GM18907 (cell line): ENCODE measurements at regions not wholly inside any gene's neighbourhood (a gene's known extent, or its start where the extent isn't known, plus 50 kb on each side); places are given as distances from the start of the nearest gene placed in this dataset.
"Not testable (repeated sequence)": the region's sequence is repeated elsewhere in the genome, so short reads cannot be mapped to it uniquely, and the experiment has no call there.

Experiments
- ATAC-seq: cut with Tn5 transposase; IDR thresholded peaks from one replicate; pipeline ENCODE4 v1.9.1; 2021; ENCODE audit warnings: mild to moderate bottlenecking, moderate library complexity; ENCODE audit not compliant: unreplicated experiment

DNA sequence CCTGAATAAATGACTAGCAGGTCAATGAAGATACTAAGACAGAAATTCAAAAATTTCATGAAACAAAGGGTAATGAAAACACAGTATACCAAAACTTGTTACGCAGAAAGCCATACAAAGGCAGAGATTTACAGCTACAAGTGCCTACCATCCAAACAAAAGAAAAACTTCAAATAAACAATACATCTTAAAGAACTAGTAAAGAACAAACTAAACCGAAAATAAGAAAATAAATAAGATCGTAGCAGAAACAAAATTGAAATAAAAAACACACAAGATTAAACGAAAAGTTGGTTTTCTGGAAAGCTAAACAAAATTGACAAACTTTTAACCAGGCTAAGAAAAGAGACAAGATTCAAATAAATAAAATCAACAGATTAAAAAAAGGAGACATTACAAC lies 51.5 kb downstream of the VPREB1 start:
- ATAC-seq: not testable (repeated sequence)

DNA sequence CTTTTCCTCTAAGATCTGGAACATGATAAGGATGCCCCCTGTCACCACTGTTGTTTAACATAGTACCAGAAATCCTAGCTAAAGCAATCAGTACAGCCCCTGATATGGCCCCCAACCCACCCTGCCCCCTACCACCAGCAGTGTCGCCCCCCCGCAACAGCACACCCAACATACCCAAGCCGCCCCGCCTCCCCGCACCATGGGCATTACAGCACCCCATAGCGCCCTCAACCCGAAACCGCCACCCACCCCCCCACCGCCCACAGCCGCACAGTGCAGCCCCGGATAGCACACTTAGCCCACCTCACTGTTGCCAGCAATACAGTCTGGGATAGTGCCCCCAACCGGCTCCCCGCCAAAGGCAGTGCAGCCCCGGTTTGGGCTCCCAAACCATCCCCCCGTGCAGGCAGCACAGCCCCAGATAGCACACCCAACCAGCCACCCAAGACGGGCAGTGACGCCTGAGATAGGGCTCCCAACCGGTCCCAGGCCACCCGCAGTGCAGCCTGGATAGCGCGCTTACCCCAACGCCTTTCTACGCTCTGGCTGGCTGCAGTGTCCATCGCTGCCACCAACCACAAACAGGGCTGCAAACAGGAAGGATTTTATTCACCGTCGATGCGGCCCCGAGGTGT lies 52.7 kb downstream of the VPREB1 start:
- ATAC-seq: not testable (repeated sequence)

DNA sequence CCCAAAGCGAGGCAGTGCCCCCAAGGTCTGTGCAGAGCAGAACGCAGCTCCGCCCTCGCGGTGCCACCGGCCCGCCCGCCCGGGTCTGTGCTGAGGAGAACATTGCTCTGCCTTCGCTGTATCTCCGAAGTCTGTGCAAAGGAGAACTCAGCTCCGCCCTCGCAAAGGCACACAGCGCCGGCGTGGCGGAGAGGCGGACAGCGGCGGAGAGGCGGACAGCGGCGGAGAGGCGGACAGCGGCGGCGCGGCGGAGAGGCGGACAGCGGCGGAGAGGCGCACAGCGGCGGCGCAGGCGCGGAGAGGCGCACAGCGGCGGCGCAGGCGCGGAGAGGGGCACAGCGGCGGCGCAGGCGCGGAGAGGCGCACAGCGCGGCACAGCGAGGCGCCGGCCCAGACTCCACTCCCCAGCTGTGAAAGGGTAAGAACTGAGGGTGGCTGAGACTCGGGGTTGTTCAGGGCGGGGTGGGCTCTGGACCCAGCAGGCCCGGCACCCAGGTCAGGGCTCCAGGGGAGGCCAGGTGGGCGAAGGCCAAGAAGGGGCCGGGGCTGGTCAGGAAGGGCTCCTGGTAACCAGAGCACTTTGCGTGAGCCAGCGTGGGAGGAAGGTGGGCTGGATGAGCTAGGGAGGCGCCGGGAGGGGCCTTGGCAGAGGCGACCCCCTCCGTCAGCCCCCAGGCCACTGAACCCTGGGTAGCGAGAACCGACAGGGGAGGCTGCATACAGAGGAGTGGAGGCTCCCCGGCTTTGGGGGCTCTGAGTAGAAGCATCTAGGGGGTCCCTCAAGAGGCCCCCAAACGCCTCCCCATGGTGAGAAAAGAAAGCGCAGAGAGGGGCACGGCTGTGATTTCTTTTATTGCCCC lies 53.4 kb downstream of the VPREB1 start:
- peak; percentile 92 for ATAC-seq

DNA sequence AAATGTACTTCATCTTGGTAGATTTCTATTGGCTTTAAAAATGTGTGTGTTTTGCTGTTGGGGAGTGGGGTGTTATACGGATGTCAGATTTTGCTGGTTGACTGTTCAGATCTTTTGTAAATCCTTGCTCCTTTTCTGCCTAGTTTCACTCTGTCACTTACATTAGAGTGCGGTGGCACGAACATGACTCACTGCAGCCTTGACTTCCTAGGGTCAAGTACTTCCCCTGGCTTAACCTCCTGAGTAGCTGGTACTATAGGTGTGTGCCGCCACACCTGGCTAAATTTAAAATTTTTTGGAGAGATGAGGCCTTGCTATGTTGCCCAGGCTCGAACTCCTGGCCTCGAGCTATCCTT lies 54.0 kb downstream of the VPREB1 start:
- ATAC-seq: not testable (repeated sequence)

DNA sequence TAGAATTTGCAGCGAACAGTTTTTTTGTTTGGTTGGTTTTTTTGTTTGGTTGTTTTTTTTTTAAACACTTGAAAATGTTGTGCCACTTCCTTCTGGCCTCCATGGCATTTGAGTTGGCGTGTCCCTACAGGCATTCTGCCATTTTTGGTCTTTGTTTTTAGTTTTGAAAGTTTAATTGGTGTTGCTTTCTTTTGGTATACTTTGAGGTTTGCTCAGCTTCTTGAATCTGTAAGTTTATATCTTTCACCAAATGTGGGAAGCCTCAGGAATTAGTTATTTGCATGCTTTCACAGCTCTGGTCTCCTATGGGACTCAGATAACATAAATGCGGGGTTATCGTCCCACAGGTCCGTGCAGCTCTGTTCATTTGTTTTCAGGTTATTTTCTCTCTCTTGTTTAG lies 55.9 kb downstream of the VPREB1 start:
- ATAC-seq: not testable (repeated sequence)

DNA sequence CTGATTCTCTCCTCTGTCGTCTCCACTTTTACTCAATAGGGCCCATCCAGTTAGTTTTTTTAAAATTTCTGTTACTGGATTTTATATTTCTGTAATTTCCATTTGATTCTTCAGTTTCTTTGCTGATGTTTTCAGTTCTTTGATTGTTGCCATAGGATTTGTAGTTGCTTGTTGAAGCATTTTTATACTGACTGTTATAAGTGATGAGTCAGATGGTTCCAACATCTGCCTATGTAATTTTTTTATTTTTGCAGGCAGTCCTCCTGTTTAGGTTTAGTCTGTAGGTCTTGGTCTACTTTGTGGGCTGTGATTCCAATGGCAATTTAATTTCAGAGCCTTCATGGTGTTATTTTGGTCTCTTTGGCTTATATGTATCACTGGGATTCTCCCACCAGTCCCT lies 56.4 kb downstream of the VPREB1 start:
- ATAC-seq: not testable (repeated sequence)

DNA sequence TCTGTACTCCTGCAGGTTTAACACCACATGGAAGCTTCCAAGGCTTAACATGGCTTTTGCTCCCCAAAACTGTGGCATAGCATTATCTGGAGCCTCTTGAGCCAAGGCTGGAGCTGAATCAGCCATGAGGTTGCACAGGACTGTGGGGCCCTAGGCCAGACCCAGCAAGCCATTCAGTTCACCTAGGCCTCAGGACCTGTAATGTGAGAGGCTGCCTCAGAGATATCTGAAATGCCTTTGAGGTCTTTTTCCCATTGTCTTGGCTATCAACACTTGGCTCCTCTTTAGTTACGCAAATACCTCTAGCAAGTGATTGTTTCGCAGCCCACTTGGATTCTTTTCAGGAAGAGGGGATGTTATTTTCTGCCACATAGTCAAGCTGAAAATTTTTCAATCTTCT lies 72.0 kb downstream of the VPREB1 start:
- ATAC-seq: no peak

DNA sequence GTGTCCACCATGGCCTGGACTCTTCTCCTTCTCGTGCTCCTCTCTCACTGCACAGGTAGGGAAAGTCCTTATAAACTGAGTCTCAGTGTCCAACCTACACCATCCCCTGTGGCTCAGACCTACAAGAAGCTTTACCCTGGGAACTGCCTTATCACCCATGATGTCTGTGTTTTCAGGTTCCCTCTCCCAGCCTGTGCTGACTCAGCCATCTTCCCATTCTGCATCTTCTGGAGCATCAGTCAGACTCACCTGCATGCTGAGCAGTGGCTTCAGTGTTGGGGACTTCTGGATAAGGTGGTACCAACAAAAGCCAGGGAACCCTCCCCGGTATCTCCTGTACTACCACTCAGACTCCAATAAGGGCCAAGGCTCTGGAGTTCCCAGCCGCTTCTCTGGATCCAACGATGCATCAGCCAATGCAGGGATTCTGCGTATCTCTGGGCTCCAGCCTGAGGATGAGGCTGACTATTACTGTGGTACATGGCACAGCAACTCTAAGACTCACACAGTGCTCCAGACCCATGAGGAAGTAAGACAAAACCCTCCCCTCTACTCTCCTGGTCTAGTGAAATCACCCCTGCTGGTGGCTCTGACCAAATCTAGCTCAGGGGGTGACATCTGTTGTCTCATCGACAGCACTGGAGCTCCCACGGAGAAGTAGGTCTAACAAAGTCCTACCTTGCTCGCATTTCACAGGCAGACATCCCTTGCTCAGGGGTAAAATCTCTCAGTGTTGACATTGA lies 74.3 kb downstream of the VPREB1 start:
- ATAC-seq: no peak

DNA sequence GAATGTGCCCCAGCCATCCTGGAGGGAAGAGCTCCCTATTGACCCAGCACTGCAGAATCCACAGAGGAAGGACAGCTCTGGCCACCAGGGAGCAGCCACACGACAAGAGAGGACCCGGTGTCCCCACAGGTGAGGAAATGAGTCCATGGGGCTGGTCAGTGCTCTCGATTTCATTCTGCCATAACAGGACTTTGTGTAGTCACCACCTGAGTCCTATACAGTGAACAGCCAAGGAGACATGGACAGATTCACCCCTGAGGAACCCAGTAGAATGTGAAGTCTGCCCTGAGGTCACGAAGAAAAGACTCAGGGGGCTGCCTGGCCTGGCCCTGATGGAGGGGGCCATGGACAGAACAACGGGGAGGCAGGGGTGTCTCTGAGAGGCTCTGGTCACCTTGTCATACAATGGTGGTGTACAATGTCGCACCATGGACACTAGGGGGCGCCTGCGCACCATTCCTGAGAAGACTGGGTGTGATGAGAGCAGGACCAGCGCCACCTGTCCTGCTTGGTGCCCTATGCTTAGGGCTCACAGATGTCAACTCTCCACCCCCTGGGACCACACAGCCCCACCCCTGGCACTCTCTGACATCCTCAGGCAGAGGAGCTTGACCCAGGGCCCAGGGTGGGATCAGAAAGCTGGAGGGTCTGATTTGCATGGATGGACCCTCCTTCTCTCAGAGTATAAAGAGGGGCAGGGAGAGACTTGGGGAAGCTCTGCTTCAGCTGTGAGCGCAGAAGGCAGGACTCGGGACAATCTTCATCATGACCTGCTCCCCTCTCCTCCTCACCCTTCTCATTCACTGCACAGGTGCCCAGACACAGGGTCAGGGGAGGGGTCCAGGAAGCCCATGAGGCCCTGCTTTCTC lies 77.4 kb downstream of the VPREB1 start:
- not testable (repeated sequence) for ATAC-seq

DNA sequence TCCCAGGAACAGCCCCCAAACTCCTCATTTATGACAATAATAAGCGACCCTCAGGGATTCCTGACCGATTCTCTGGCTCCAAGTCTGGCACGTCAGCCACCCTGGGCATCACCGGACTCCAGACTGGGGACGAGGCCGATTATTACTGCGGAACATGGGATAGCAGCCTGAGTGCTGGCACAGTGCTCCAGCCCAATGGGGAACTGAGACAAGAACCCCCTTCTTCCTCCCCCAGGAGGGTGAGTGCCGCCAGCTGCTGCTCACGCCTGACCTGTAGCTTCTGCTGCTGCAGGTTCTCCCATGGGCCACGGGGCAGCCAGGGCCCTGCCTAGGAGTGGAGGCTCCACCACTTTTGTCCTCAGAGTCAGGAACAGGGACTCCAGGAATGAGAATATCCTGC lies 78.2 kb downstream of the VPREB1 start:
- ATAC-seq: no peak

DNA sequence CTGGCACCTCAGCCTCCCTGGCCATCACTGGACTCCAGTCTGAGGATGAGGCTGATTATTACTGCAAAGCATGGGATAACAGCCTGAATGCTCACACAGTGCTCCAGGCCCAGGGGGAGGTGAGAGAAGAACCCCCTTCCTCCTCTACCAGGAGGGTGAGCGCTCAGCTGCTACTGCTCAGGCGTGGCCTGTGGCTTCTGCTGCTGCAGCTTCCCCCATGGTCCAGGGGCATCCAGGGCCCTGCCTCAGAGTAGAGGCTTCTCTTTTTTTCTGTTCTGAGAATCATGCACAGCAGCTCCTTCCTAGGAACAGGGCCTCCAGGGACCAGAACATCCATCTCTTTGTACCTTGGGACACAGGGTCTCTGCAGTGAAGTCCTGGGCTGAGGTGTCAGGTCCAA lies 83.1 kb downstream of the VPREB1 start:
- ATAC-seq: no peak

DNA sequence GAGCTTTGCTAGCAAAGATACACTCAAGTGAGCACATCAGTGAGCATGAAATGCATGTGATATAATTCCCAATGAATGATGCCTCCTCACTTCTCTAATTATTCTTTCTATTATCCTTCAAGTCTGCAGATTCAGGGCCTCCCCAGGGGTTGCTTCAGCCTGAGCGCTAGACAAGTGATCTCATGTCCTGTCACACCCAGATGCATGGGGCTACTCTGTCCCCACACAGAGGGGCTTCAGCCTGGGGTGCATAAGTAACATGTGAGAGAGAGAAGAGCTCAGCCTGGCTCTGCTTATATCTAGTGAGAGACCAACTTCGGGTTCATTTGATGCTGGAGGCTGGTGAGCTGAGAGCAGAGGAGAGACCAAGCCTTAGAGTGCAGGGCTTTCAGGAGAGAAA lies 85.2 kb downstream of the VPREB1 start:
- ATAC-seq: no peak

DNA sequence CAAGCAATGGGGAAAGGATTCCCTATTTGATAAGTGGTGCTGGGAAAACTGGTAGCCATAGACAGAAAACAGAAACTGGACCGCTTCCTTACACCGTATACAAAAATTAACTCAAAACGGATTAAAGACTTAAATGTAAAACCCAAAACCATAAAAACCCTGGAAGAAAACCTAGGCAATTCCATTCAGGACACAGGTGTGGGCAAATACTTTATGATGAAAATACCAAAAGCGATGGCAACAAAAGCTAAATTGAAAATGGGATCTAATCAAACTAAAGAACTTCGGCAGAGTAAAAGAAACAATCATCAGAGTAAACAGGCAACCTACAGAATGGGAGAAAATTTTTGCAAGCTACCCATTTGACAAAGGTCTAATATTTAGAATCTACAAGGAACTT lies 91.1 kb downstream of the VPREB1 start:
- not testable (repeated sequence) for ATAC-seq

DNA sequence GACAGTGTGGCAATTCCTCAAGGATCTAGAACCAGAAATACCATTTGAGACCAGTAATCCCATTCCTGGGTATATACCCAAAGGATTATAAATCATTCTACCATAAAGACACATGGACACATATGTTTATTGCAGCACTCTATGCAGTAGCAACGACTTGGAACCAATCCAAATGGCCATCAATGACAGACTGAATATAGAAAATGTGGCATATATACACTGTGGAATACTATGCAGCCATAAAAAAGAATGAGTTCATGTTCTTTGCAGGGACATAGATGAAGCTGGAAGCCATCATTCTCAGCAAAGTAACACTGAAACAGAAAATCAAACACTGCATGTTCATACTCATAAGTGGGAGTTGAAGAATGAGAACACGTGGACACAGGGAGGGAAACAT lies 91.7 kb downstream of the VPREB1 start:
- ATAC-seq: not testable (repeated sequence)

DNA sequence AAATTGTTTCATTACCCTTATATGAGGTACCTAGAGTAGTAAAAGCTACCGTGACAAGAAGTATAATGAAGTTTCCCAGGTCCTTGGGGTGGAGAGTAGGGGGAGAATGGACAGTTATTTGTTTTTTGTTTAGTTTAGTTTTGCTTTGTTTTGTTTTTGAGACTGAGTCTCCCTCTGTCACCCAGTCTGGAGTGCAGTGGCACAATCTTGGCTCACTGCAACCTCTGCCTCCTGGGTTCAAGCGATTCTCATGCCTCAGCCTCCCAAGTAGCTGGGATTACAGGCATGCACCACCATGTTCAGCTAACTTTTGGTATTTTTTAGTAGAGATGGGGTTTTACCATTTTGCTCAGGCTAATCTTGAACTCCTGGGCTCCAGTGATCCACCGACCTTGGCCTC lies 94.2 kb downstream of the VPREB1 start:
- not testable (repeated sequence) for ATAC-seq

DNA sequence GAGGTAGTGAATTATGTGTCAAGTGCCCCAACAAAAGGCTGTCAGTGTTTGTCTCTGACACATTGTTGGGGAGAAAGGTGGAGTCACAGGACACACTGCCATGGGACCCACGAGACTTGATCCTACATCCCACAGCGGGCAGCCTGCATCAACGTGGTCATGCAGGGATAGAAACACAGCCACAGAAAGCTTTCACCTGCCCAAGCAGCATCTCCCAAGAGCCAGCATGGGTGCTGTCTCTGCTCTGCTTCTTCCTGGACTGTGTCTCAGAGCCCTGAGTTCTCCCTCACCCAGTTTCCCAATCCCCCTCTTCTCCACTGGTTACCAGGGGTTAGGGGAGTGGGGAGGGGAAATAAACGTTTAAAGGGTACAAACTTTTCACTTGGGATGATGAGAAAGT lies 97.2 kb downstream of the VPREB1 start:
- ATAC-seq: no peak

DNA sequence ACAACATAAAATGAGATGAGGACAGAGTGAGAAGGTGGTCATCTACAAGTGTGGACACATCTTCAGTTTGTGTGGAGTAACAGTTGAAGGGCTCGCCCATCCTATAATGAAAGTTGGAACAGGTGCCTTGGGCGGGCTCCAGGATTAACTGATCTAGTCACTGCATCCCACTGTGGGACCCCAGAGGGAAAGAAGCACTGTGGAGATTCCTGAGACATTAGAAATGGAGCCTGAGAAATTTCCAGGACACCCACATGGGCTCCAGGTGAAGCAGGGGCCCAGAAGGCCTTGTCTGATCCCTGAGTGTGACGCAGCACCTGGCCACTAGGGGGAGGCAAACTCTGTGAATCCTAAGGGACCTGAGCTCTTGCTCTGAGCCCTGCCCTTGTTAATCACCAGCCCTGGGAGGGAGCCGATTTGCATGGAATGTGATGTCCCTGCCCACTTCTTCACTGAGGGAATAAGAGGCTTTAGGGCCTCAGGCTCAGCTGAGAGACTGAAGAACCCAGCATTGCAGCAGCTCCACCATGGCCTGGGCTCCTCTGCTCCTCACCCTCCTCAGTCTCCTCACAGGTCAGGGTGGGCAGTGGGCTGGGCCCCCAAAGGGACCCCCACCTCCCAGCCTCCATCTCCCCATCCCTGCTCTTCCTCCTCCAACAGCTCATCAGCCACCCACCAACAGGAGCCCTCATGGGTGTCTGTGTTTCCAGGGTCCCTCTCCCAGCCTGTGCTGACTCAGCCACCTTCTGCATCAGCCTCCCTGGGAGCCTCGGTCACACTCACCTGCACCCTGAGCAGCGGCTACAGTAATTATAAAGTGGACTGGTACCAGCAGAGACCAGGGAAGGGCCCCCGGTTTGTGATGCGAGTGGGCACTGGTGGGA lies 98.4 kb downstream of the VPREB1 start:
- ATAC-seq: no peak

DNA sequence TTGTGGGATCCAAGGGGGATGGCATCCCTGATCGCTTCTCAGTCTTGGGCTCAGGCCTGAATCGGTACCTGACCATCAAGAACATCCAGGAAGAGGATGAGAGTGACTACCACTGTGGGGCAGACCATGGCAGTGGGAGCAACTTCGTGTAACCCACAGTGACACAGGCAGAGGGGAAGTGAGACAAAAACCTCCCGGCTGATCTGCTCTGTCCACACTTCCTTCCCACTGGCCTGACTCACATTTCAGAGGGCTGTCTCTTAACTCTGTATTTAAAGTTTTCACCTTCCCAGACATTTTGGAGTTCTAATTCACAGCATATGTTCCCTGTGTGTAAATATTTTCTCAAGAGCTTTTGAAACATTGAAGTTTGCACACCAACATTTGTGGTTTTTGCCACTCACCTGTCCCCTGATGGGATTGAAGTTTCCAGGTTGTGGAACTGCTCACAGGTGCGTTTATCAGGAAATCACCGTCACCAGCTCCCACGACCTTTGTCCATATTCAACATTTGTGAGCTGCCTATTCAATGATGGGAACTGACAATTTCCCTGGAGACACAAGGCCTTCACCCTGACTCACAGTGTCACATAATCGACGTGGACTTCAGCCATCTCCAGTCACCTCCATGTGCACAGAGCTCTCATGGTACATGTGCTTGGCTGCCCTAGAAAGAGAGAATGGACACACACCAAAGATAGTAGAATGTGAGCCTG lies 99.2 kb downstream of the VPREB1 start:
- no peak for ATAC-seq

DNA sequence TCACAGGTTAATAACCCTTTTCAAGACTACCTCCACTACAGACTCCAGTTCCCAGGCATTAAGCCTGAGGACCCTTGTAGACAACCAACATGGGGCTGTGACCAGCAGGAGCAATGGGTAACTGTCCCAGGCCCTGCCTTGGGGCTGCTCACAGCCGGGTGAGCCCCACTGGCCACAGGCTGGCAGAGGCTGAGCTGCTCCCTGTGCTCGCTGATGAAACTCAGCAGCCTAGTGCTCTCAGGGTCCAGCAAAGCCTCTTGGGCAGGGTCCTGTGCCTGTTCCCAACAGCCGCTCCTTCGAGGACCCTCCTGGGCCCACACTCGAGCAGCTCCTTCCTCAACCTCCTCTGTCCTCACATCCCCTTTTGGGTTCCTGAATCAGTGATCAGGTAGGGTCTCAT lies 99.8 kb downstream of the VPREB1 start:
- no peak for ATAC-seq
